H9 (cell line): ENCODE measurements at regions not wholly inside any gene's neighbourhood (a gene's known extent, or its start where the extent isn't known, plus 50 kb on each side); places are given as distances from the start of the nearest gene placed in this dataset.

Source experiments
- DNase-seq: peaks from one replicate; pipeline ENCODE4 v3.0.0-alpha.2; 2017
- H2AFZ ChIP-seq: one replicate; pipeline ENCODE4 v1.6.1; 2013; ENCODE audit warnings: mild to moderate bottlenecking, low read length, control low read depth, moderate library complexity
- H2AK5ac ChIP-seq: 2 replicates; pipeline ENCODE4 v1.6.1; 2013; ENCODE audit warnings: low read length, control low read depth, mixed read lengths; ENCODE audit not compliant: insufficient read length
- H2BK120ac ChIP-seq: one replicate; pipeline ENCODE4 v1.6.1; 2013; ENCODE audit warnings: low read depth, mild to moderate bottlenecking, low read length, control low read depth, inconsistent platforms; ENCODE audit not compliant: poor library complexity, severe bottlenecking
- H2BK12ac ChIP-seq: 2 replicates; pipeline ENCODE4 v1.6.1; 2013; ENCODE audit warnings: low read length, control low read depth, mixed read lengths, low read depth; ENCODE audit not compliant: insufficient read length
- H2BK15ac ChIP-seq: 2 replicates; pipeline ENCODE4 v1.6.1; 2013; ENCODE audit warnings: low read depth, low read length, control low read depth
- H2BK20ac ChIP-seq: one replicate; pipeline ENCODE4 v1.6.1; 2013; ENCODE audit warnings: low read depth, mild to moderate bottlenecking, low read length, control low read depth, inconsistent platforms; ENCODE audit not compliant: poor library complexity, severe bottlenecking
- H2BK5ac ChIP-seq: 2 replicates; pipeline ENCODE4 v1.6.1; 2013; ENCODE audit warnings: low read length, control low read depth, mixed read lengths; ENCODE audit not compliant: insufficient read length
- H3K14ac ChIP-seq: 2 replicates; pipeline ENCODE4 v1.6.1; 2013; ENCODE audit warnings: low read length, control low read depth; ENCODE audit not compliant: insufficient read depth
- H3K18ac ChIP-seq: 2 replicates; pipeline ENCODE4 v1.6.1; 2013; ENCODE audit warnings: low read depth, mild to moderate bottlenecking, mixed read lengths, low read length, control low read depth; ENCODE audit not compliant: insufficient read length
- H3K23ac ChIP-seq: 2 replicates; pipeline ENCODE4 v1.6.1; 2013; ENCODE audit warnings: low read length, control low read depth, mixed read lengths, low read depth; ENCODE audit not compliant: insufficient read length
- H3K23me2 ChIP-seq: 2 replicates; pipeline ENCODE4 v1.6.1; 2013; ENCODE audit warnings: low read depth, mild to moderate bottlenecking, mixed read lengths, low read length, control low read depth; ENCODE audit not compliant: insufficient read length, poor library complexity, severe bottlenecking
- H3K27ac ChIP-seq: 2 replicates; pipeline ENCODE4 v1.5.1; 2013; ENCODE audit warnings: low read length, control low read depth, mixed read lengths, low read depth; ENCODE audit not compliant: insufficient read length
- H3K27me3 ChIP-seq: 2 replicates; pipeline ENCODE4 v1.6.1; 2013; ENCODE audit warnings: low read length, control low read depth, inconsistent platforms; ENCODE audit not compliant: insufficient read depth
- H3K4ac ChIP-seq: 2 replicates; pipeline ENCODE4 v1.6.1; 2013; ENCODE audit warnings: low read depth, mild to moderate bottlenecking, control low read depth, inconsistent platforms, low read length, moderate library complexity
- H3K4me1 ChIP-seq: 2 replicates; pipeline ENCODE4 v1.6.1; 2013; ENCODE audit warnings: low read length, control low read depth, inconsistent platforms; ENCODE audit not compliant: insufficient read depth
- H3K4me2 ChIP-seq: 2 replicates; pipeline ENCODE4 v1.6.1; 2013; ENCODE audit warnings: low read length, control low read depth, mixed read lengths; ENCODE audit not compliant: insufficient read length, insufficient read depth
- H3K56ac ChIP-seq: 2 replicates; pipeline ENCODE4 v1.6.1; 2013; ENCODE audit warnings: low read depth, mild to moderate bottlenecking, mixed read lengths, low read length, control low read depth; ENCODE audit not compliant: insufficient read length
- H3K79me1 ChIP-seq: 2 replicates; pipeline ENCODE4 v1.6.1; 2013; ENCODE audit warnings: low read depth, mild to moderate bottlenecking, moderate library complexity, low read length, control low read depth, inconsistent platforms; ENCODE audit not compliant: insufficient read depth, poor library complexity, severe bottlenecking
- H3K79me2 ChIP-seq: 2 replicates; pipeline ENCODE4 v1.6.1; 2013; ENCODE audit warnings: low read length, control low read depth, inconsistent platforms; ENCODE audit not compliant: insufficient read depth
- H3K9ac ChIP-seq: 2 replicates; pipeline ENCODE4 v1.6.1; 2013; ENCODE audit warnings: low read length, control low read depth, mixed read lengths; ENCODE audit not compliant: insufficient read length; ENCODE audit errors: extremely low read depth
- H3K9me3 ChIP-seq: one replicate; pipeline ENCODE4 v1.6.1; 2013; ENCODE audit warnings: low read depth, low read length, inconsistent platforms; ENCODE audit not compliant: control insufficient read depth
- H3T11ph ChIP-seq: one replicate; pipeline ENCODE4 v1.6.1; 2013; ENCODE audit warnings: mild to moderate bottlenecking, low read length, control low read depth, inconsistent platforms
- H4K20me1 ChIP-seq: one replicate; pipeline ENCODE4 v1.6.1; 2013; ENCODE audit not compliant: control insufficient read depth, insufficient read length, insufficient read depth
- H4K5ac ChIP-seq: 2 replicates; pipeline ENCODE4 v1.6.1; 2013; ENCODE audit warnings: low read depth, mild to moderate bottlenecking, mixed read lengths, low read length, control low read depth; ENCODE audit not compliant: insufficient read length
- H4K8ac ChIP-seq: replicated peaks from 2 replicates; pipeline ENCODE4 v1.6.1; 2013; ENCODE audit warnings: low read length, control low read depth, mixed read lengths, low read depth; ENCODE audit not compliant: insufficient read length
- H4K91ac ChIP-seq: 2 replicates; pipeline ENCODE4 v1.6.1; 2013; ENCODE audit warnings: low read depth, mild to moderate bottlenecking, moderate library complexity, mixed read lengths, low read length, control low read depth; ENCODE audit not compliant: insufficient read length
- H3K27ac Mint-ChIP-seq, 3 experiments: 2 replicates in 2 of 3; 3 replicates in 1 of 3; pipeline ENCODE4 v1.8.0; 2020 to 2021; ENCODE audit warnings: mixed read lengths in 3 of 3, mild to moderate bottlenecking in 1 of 3, moderate library complexity in 1 of 3
- H3K27me3 Mint-ChIP-seq: 2 replicates; pipeline ENCODE4 v1.8.0; 2021; ENCODE audit warnings: low read depth, mild to moderate bottlenecking, moderate library complexity, mixed read lengths
- H3K36me3 Mint-ChIP-seq, 3 experiments: 2 replicates in 2 of 3; 3 replicates in 1 of 3; pipeline ENCODE4 v1.8.0; 2020 to 2021; ENCODE audit warnings: low read depth in 3 of 3, mixed read lengths in 3 of 3; ENCODE audit not compliant: insufficient read depth in 1 of 3
- H3K4me1 Mint-ChIP-seq, 2 experiments: 2 replicates each; pipeline ENCODE4 v1.8.0; 2020; ENCODE audit warnings: mixed read lengths in 2 of 2
- H3K4me3 Mint-ChIP-seq, 2 experiments: 2 replicates in 1 of 2; 3 replicates in 1 of 2; pipeline ENCODE4 v1.8.0; 2020 to 2021; ENCODE audit warnings: mild to moderate bottlenecking in 2 of 2, mixed read lengths in 2 of 2, moderate library complexity in 1 of 2
- H3K9me3 Mint-ChIP-seq, 2 experiments: 2 replicates in 1 of 2; 3 replicates in 1 of 2; pipeline ENCODE4 v1.8.0; 2020; ENCODE audit warnings: mild to moderate bottlenecking in 2 of 2, mixed read lengths in 2 of 2, moderate library complexity in 1 of 2
- WGBS: extraction: QIAGEN DNeasy Blood & Tissue Kit; methylation state at CpG from one replicate; pipeline ENCODE4 v1.1.7; 2013; ENCODE audit warnings: missing lambda C conversion rate, low lambda C conversion rate, mixed read lengths; ENCODE audit not compliant: insufficient read length; ENCODE audit errors: extremely low coverage; 5-methylcytosine and 5-hydroxymethylcytosine counted together
- TF ChIP-seq, protein P1 (sequence below): fragments of 200-600 bp; sonication (generic); conservative IDR thresholded peaks from 3 replicates; pipeline ENCODE4 v1.8.0; 2021; ENCODE audit warnings: antibody characterized with exemption, mild to moderate bottlenecking

DNA sequence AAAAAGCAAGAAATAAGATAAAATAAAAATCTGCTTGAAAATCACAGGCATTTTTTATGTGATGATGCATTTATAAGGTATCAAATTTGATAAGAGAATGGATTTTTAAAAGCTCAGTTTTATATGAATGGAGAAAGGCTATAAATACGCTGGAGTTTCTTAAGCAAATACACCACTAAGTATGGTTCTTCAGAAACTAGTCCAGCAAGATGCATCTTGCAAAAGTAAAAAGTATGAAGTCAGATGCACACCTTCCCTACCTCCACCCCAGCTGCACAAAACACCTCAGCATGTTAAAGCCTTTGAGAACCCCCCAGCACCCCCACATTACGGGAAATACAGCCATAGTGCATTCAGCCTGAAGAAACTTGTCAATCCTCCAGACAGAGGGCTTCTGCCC lies 143.1 kb upstream of the PROX1 start:
- TF ChIP-seq, protein P1, sequence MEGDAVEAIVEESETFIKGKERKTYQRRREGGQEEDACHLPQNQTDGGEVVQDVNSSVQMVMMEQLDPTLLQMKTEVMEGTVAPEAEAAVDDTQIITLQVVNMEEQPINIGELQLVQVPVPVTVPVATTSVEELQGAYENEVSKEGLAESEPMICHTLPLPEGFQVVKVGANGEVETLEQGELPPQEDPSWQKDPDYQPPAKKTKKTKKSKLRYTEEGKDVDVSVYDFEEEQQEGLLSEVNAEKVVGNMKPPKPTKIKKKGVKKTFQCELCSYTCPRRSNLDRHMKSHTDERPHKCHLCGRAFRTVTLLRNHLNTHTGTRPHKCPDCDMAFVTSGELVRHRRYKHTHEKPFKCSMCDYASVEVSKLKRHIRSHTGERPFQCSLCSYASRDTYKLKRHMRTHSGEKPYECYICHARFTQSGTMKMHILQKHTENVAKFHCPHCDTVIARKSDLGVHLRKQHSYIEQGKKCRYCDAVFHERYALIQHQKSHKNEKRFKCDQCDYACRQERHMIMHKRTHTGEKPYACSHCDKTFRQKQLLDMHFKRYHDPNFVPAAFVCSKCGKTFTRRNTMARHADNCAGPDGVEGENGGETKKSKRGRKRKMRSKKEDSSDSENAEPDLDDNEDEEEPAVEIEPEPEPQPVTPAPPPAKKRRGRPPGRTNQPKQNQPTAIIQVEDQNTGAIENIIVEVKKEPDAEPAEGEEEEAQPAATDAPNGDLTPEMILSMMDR, result no peak
- Mint-ChIP-seq H3K9me3 (no peaks in the 10 kb centered on the region), H3K36me3 (no peaks in the 10 kb centered on the region), H3K27me3 (no peaks in the 10 kb centered on the region; the same call in 1 of the 2 replicates), H3K27ac (no peak overlapping the region), H3K4me1 (no peaks in the 10 kb centered on the region), H3K4me3 (no peak overlapping the region)
- Histone ChIP-seq H3K14ac (no peak overlapping the region), H2BK15ac (no peak overlapping the region), H3K4me1 (no peaks in the 10 kb centered on the region), H3K4me2 (no peak overlapping the region), H4K20me1 (no peaks in the 10 kb centered on the region), H3K27me3 (no peaks in the 10 kb centered on the region), H2BK120ac (no peak overlapping the region), H3T11ph (no peak overlapping the region), H3K9me3 (no peaks in the 10 kb centered on the region), H3K56ac (no peak overlapping the region), H2BK12ac (no peak overlapping the region), H3K79me2 (no peaks in the 10 kb centered on the region), H3K23ac (no peak overlapping the region), H3K18ac (no peak overlapping the region), H3K23me2 (no peaks in the 10 kb centered on the region), H3K4ac (no peak overlapping the region), H4K91ac (no peak overlapping the region), H2AFZ (no peak overlapping the region), H2BK5ac (no peak overlapping the region), H3K79me1 (no peaks in the 10 kb centered on the region), H3K9ac (no peak overlapping the region), H4K5ac (no peak overlapping the region), H4K8ac (no peak overlapping the region), H3K27ac (no peak overlapping the region), H2BK20ac (no peak overlapping the region), H2AK5ac (no peak overlapping the region)
- DNase-seq, result no peak
- WGBS, result no CpG with 5 or more reads among the region's 2 CpGs
